ENCODE measurements at regions not wholly inside any gene's neighbourhood (a gene's known extent, or its start where the extent isn't known, plus 50 kb on each side); places are given as distances from the start of the nearest gene placed in this dataset.

GRCh38 chr5:110094109-110094508, 404.4 kb downstream of the MAN2A1 start:
- Histone ChIP-seq H3K27me3 (replicated peaks in 1 of 4; ENCODE audit: control insufficient read depth in 3 of 4, extremely low read depth in 1 of 4, insufficient read depth in 3 of 4, low read length in 3 of 4) (no peaks in the 10 kb centered on the region), H3K23me2 (ENCODE audit: low read depth, low read length) (no peaks in the 10 kb centered on the region), H4K8ac (ENCODE audit: extremely low read depth, insufficient read depth, low read length) (no peak overlapping the region), H2BK20ac (ENCODE audit: low read length) (no peak overlapping the region), H4K20me1 (replicated peaks in 1 of 2; ENCODE audit: control insufficient read depth in 1 of 2, insufficient read depth in 2 of 2, low read length in 2 of 2) (no peaks in the 10 kb centered on the region), H3K4me1 (replicated peaks in 1 of 4; ENCODE audit: control insufficient read depth in 3 of 4, insufficient read depth in 4 of 4, low read length in 3 of 4) (no peaks in the 10 kb centered on the region), H3K79me2 (ENCODE audit: control insufficient read depth in 1 of 2, insufficient read depth in 2 of 2, low read length in 2 of 2) (no peaks in the 10 kb centered on the region), H3K4ac (replicated peaks; ENCODE audit: insufficient read length, low read depth, low read length) (no peak overlapping the region), H2AFZ (ENCODE audit: low read length) (no peak overlapping the region), H2BK5ac (ENCODE audit: low read depth, low read length) (no peak overlapping the region), H3K4me2 (ENCODE audit: insufficient read depth in 1 of 2, low read depth in 2 of 2, low read length in 2 of 2) (no peak overlapping the region), H3K14ac (ENCODE audit: insufficient read length) (no peak overlapping the region), H3K23ac (ENCODE audit: insufficient read length) (no peak overlapping the region), H2BK12ac (ENCODE audit: low read depth, low read length) (no peak overlapping the region), H3K79me1 (ENCODE audit: low read depth, low read length) (no peaks in the 10 kb centered on the region), H2AK5ac (ENCODE audit: low read depth, low read length) (no peak overlapping the region), H3K4me3 (ENCODE audit: extremely low read depth in 1 of 4, insufficient read depth in 2 of 4, low read depth in 3 of 4, low read length in 4 of 4) (no peak overlapping the region), H2BK120ac (replicated peaks; ENCODE audit: low read depth, low read length) (no peak overlapping the region), H3K27ac (ENCODE audit: low read depth, low read length) (no peak overlapping the region), H3K36me3 (ENCODE audit: control insufficient read depth in 2 of 4, insufficient read depth in 4 of 4, low read length in 3 of 4) (no peaks in the 10 kb centered on the region), H4K91ac (replicated peaks; ENCODE audit: insufficient read length, low read length) (no peak overlapping the region), H3K56ac (replicated peaks; ENCODE audit: insufficient read length, low read depth, low read length) (no peak overlapping the region), H3K9ac (replicated peaks in 1 of 4; ENCODE audit: extremely low read depth in 1 of 4, low read depth in 3 of 4, low read length in 3 of 4) (no peak overlapping the region), H3K9me3 (ENCODE audit: insufficient read depth in 2 of 2, low read depth in 1 of 2, low read length in 1 of 2) (no peaks in the 10 kb centered on the region), H3K18ac (ENCODE audit: extremely low read depth, low read length) (no peak overlapping the region), H2BK15ac (ENCODE audit: low read length) (no peak overlapping the region), H4K5ac (ENCODE audit: insufficient read length, low read depth, low read length) (no peak overlapping the region)
- CTCF ChIA-PET (ENCODE audit: partially characterized antibody) = interaction anchor here (1.2 to 1.3 kb wide), 3 partner anchors 11 to 172 kb away, joined by 3 to 6 read pairs (median 5); no protein-coding TSS in a partner anchor
- TF ChIP-seq JUN (IDR thresholded peaks at IDR 0.05; ENCODE audit: low read depth, low read length) = no peak
- TF ChIP-seq GTF2F1 (IDR thresholded peaks at IDR 0.05; ENCODE audit: borderline replicate concordance, low read depth, low read length) = no peak
- TF ChIP-seq YY1 (IDR thresholded peaks at IDR 0.05; ENCODE audit: low read depth, low read length) = no peak
- no peak for TF ChIP-seq SIRT6 (IDR thresholded peaks at IDR 0.05; ENCODE audit: low read length)
- TF ChIP-seq TAF7 (optimal IDR thresholded peaks at IDR 0.05; ENCODE audit: borderline replicate concordance, low read depth, low read length) = no peak
- TF ChIP-seq CBX5 (IDR thresholded peaks at IDR 0.05; ENCODE audit: low read depth, low read length) = no peak
- no peak for TF ChIP-seq KDM4A (IDR thresholded peaks at IDR 0.05; ENCODE audit: low read depth, low read length, severe bottlenecking)
- TF ChIP-seq CHD2 (IDR thresholded peaks at IDR 0.05; ENCODE audit: low read length) = no peak
- TF ChIP-seq BACH1 (IDR thresholded peaks at IDR 0.05; ENCODE audit: low read length) = no peak
- no peak for TF ChIP-seq SRF (IDR thresholded peaks at IDR 0.05; ENCODE audit: low read depth, low read length)
- no peak for TF ChIP-seq MAFK (IDR thresholded peaks at IDR 0.05; ENCODE audit: low read depth, low read length)
- TF ChIP-seq TAF1 (IDR thresholded peaks at IDR 0.05; ENCODE audit: low read depth, low read length) = no peak
- TF ChIP-seq ATF3 (IDR thresholded peaks at IDR 0.05; ENCODE audit: insufficient read depth, low read depth, low read length) = no peak
- TF ChIP-seq RXRA (IDR thresholded peaks at IDR 0.05; ENCODE audit: insufficient read depth, low read depth, low read length) = no peak
- no peak for TF ChIP-seq JUND (IDR thresholded peaks at IDR 0.05; ENCODE audit: low read length)
- no peak for TF ChIP-seq GABPA (IDR thresholded peaks at IDR 0.05; ENCODE audit: borderline replicate concordance, insufficient read depth, low read length)
- WGBS, 2 experiments (ENCODE audit: extremely low coverage in 1 of 2, insufficient coverage in 1 of 2, insufficient read length in 1 of 2, insufficient replicate concordance in 2 of 2, low coverage in 1 of 2, low lambda C conversion rate in 2 of 2, missing lambda C conversion rate in 1 of 2) = 94% methylated on average over 2 of the region's 2 CpGs; no CpG with 5 or more reads in 1 of the 2 experiments
- POLR2A ChIA-PET (ENCODE audit: partially characterized antibody) = no interaction called here
- DNase-seq (ENCODE audit: low read depth in 1 of 2, low spot score in 2 of 2) (no peak), FAIRE-seq (no peak)
